ENCODE measurements at regions not wholly inside any gene's neighbourhood (a gene's known extent, or its start where the extent isn't known, plus 50 kb on each side); places are given as distances from the start of the nearest gene placed in this dataset.

DNA sequence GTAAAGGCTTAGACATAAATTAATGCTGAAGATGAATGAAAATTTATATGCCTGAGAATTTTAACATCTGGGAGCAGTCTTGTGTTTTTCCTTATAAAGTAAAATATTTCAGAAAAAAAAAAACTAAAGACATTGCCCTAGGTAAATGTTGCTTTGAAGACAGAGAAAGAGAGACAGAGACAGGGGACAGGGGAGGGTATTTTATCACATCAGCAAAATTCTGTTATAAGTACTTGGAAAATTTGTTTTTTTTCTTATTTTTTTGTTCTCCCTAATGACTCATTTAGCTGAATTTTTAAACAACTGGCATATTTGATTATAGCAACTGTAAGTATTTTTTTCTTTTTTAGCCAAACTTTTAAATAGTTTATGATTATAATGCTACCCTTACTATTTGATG is 1540.6 kb upstream of the GBE1 start:
- DNase-seq (ENCODE audit: low read depth): no peak

DNA sequence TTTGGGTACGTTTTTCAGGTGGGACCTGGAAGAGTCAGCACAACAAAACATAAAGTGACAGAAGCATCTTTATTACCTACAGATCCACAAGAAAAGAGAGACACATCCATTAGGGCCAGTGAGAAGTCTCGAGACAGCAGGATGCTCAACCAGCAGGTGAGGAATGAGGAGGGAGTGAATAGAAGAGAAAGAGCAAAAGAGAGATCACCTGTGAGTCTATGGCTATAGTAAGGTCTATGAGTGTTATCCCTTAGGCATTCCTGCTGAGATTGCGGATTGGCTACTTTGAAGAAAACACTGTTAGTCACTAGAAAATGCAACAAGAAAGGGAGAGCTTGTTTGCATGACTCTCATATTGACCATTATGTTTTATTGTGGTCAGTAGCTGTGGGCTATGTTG is 1556.2 kb upstream of the GBE1 start:
- DNase-seq (ENCODE audit: low read depth): no peak

DNA sequence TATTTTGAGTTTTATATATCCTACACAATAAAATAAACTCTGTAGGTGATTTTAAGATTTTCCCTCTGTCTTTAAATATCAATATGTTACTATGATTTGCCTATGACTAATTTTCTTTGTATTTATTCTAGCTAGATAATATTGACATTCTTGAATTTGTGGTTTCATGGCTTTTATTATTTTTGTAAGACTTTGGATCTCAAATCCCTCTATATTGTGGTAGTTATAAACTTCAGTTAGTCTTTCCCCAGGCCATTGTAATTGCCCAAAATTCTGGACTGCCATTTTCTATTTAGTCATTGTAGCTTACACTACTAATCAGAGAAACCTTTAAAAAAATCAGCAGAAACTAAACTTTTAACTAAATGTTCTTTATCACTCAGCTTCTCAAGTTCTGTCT is 1559.3 kb upstream of the GBE1 start:
- no peak for DNase-seq (ENCODE audit: low read depth)

DNA sequence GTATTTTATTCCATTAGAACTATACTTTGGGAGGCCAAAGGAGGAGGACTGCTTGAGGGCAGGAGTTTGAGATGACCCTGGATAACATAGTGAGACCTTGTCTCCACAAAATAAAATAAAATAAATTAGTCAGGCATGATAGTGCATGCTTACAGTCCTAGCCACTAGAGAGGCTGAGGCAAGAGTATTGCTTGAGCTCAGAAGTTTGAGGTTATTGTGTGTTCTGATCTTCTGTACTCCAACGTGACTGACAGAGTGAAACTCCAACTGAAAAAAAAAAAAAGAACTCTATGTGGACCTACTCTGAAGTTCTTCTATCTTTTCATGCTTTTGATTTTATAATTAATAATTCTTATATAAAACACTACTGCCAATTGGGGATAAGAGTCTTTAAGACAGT is 1560.0 kb upstream of the GBE1 start:
- DNase-seq (ENCODE audit: low read depth): no peak

DNA sequence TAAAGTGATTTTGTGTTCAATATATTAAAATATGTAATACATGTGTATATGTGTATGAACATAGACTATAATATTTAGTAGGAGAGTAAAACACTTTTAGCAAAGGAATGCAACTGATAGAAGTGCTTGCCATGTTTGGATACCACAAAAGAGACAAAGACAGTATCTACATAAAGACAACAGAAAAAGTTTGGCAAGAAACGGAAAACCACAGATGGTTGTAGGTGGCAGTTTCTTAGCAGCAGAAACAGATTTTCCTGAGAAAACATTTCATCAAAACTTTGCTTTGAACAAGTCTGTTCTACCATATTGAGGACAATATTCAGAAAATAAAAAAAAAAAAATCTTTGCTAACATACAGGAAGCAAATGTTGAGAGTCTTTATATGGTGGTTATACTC is 1560.4 kb upstream of the GBE1 start:
- no peak for DNase-seq (ENCODE audit: low read depth)

DNA sequence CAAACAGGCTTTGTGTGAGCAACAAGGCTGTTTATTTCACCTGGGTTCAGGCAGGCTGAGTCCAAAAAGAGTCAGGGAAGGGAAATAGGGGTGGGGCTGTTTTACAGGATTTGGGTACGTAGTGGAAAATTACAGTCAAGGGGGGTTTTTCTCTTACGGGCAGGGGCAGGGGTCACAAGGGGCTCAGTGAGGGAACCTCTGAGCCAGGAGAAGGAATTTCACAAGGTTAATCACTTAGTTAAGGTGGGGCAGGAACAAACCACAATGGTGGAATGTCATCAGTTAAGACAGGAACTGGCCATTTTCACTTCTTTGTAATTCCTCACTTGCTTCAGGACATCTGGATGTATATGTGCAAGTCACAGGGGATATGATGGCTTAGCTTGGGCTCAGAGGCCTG is 1592.8 kb upstream of the GBE1 start:
- no peak for DNase-seq (ENCODE audit: low read depth)

DNA sequence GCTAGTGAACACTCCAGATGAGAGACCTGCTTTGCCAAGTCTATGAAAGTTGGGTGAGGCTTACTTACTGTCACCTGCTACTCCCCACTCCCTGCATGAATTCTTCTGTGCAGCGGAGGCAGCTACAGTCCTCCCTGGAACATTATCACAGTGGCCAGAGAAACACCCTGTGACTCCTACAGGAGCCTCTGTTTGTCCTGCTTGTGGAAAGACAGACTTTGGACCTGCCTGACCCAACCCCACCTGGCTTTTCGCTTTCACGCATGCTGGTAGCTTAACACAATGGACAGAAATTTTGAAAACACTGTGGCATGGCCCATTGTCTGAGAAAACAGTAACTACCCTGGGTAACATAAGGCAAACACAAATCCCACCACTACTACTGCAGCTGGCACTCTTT is 1565.5 kb upstream of the CADM2 start:
- DNase-seq (ENCODE audit: low read depth): no peak

DNA sequence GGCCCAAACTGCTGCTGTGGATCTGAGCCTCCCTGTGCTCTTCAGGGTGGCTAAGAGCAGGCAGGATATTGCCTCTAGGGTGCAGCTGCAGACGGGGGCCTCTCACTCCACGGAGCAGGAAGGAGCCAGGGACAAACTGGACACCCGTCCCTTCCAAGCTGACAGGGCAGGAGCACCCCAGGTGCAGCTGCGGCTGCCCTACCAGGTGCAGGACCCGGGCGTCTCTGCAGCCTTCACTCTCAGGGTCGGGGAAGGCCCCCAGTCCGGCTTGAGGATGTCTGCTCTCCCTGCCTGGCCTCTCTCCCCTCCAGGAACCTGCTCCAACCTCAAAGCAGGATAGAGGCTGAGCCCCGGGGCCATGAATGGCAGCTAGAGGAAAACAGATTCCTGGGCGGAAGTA is 1554.9 kb upstream of the CADM2 start:
- no peak for DNase-seq (ENCODE audit: low read depth)

DNA sequence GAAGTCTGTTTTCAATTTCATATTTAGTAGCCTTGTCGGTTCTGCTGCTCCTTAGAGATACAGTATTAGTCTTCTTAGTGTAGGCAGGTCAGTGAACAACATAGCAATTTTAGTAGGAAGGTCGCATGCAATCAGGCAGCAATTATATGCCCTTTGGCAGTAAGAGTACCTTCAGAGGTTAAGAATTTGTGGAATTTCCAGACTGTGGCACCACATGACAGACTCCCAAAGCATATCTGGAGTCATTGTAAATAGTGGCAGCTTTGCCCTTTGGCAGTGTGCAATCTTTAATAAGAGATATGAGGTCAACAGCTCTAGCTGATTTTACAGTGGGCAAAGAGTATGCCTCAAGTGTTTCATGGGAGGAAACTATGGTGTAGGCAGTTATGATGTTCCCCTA is 1532.5 kb upstream of the CADM2 start:
- DNase-seq (ENCODE audit: low read depth): no peak

DNA sequence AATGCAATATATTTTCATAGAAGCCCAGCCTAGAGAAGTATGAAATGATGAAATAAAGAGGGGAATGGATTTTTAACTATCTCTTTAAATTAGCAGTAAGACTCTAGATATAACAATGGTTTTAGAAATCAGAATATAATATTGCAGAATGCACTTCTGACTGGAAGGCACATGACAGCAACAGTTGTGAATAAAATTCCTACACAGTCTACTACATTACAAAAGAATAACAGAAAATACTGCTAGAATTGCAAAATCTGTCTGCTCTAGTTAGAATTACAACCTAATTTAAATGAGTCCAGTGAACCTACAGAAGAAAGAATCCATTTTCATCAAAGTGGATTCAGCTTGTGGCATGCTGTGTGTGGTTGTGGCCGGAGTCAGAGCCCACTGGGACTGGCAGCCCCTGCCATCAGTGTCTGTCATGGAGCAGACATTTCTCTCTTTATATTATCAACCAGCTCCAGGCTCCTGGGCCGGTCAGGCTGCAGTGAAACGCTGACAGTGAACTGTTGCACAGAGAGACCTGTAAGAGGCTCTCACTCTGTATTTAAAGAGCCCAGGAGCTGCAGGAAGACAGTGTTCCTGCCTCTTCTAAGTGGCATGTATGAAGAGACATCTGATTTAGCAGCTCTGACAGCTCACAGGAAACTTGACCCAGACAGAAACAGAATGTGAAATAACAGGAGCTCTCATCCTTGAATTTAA is 1523.8 kb upstream of the CADM2 start:
- DNase-seq (ENCODE audit: low read depth): no peak

DNA sequence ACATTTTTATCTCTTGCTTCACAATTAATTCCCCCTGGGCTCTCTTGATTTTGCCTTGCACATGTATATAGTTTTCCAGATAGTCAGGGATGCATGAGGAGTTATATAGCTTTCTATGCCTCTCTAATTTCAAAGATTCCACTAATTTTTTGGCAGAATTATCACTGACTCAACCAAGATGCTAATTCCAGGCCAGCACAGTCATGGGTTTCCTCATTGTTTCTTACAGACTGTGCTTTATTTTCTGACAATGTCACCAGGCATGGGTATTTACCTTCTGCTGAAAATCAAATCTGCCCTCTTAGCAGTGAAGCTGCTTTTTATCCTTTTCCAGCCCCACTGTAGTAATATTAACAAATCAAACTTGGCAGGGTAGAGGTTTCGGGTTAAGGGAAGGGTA is 1520.6 kb upstream of the CADM2 start:
- no peak for DNase-seq (ENCODE audit: low read depth)

DNA sequence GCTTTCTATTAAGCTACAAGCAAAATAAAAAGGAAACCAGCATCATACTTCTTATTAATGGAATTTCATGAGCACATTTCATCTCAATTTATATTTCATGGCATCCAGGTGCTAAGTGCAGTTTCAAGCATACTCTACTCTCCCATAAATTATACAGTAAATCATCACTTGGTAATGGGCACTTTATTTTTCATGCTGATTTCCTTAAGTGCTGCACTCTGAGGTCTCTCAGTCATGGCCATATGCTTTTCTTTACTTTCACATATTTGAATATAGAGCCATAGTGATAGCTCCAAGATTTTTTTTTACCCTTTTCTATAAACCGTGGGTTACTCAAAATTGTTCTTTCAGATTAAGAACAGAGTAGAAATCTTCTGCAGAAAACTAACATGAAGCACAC is 1505.7 kb upstream of the CADM2 start:
- no peak for DNase-seq (ENCODE audit: low read depth)

DNA sequence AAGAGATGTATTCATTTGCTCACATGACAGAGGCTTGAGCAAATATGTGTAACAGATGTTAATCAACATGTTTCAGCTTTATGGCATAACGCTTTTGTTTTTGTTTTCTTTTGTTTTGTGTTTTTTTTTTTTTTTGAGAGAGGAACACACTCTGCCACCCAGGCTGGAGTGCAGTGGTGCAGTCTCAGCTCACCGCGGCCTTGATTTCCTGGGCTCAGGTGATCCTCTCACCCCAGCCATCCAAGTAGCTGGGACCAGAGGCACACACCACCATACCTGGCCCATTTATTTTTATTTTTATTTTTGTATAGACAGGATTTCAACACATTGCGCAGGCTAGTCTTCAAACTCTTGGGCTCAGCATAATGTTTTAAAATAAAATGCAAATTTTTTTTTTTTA is 1504.4 kb upstream of the CADM2 start:
- no peak for DNase-seq (ENCODE audit: low read depth)

DNA sequence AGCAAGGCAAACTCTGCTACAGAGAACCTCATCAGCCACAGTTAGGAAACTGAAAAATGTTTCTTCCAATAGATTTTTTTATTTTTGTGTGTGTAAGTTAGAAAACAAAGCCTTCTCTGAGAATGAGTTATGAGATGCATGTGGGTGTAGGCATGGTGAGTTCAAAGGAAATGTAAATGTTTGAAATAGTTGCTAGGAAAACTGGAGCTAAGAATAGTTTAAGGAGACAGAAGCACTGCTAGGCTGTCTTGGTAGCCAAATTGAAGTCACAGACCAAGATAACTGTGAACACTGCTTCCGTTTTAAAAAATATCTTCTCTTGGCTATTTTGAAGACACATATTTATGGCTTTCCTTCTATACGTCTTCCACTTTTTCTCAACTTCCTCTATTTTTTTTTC is 1501.2 kb upstream of the CADM2 start:
- no peak for DNase-seq (ENCODE audit: low read depth)

DNA sequence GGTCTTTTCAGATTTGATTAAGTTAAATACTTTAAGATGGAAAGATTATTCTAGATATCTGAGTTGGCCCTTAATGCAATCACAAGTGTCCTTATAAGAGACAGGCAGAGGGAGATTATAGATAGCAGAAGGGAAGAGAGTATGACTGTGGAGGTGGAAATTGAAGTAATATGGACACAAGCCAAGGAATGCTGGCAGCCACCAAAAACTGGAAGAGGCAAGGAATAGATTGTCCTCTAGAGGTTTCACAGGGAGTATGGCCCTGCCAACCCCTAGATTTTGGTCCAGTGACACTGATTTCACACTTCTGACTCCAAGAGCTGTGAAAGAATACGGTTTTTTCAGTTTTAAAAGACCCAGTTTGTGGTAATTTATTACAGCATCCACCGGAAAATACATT is 1498.7 kb upstream of the CADM2 start:
- no peak for DNase-seq (ENCODE audit: low read depth)

DNA sequence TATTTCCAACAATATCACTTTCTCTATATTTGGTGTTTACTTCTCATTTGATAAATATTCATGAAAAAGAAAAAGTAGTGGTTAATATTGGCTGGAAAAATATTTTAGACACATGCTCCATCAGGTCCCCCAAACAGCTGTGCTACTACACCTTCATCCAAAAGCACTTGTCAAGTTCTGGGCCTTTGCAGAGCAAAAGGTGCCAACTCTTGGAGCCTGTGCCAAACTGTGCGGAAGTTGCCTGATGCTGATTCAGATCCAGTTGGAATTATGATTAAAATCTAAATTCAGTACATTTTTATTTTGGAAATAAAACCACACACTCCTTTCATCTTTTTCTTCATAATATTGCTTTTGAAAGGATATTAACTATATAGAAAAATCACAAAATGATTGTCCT is 1497.4 kb upstream of the CADM2 start:
- DNase-seq (ENCODE audit: low read depth): no peak

DNA sequence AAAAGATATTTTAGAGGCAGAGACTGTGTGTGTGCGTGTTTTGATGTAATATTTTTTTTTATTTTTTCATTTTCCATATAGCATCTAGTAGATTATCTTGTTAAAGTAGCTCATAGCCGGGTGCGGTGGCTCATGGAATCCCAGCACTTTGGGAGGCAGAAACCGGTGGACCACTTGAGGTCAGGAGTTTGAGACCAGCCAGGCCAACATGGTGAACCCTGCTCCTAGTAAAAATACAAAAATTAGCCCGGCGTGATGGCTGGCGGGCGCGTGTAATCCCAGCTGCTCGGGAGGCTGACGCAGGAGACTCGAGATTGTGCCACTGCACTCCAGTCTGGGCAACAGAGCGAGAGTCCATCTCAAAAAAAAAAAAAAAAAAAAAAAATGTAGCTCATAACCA is 1481.2 kb upstream of the CADM2 start:
- DNase-seq (ENCODE audit: low read depth): no peak

DNA sequence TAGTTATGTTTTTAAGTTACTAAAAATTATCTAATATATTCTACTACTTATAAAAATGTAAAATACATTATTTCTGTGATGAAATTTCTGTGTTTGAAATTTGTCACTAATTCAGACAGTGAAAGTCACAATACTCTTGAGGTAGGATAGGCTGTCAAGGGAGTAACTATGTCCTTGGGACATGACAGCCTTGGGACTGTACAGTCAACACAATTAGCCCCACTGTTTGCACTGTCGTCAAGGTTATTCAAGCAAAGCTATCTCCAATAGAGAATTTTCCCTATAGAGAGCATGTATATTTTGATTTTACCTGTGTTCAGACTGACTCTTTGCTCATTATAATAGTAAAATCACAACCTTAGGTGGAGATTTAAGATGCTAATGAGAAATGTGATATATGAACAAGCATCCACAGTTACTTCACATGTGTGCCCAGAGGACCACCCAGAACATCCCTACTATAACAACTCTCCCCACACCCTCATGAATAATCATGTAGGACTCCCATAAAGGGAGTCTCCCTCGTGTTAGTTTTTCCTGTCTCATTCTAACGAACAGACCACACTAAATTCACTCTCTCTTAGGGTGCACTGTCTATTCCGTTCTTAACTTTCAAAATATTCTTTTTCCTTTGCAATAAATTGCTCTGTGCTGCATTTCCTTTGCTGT is 1476.3 kb upstream of the CADM2 start:
- DNase-seq (ENCODE audit: low read depth): no peak

DNA sequence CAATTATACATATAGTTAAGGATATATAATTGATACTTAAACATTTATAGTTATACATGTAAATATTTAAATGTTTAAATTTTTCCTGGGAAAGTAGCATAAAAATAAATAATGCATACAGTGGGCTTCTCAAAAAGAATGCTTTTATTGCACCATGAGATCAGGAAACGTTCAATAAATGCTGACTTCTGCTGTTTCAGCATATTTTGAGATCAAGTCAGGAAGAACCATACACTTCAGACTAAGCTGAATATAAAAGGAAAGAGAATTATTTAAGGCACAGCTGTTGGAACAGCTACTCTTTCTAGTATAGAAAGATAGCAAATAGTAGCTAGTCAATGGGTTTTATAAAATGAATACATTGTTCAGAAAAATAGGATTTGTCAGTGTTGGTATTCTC is 1462.3 kb upstream of the CADM2 start:
- no peak for DNase-seq (ENCODE audit: low read depth)

DNA sequence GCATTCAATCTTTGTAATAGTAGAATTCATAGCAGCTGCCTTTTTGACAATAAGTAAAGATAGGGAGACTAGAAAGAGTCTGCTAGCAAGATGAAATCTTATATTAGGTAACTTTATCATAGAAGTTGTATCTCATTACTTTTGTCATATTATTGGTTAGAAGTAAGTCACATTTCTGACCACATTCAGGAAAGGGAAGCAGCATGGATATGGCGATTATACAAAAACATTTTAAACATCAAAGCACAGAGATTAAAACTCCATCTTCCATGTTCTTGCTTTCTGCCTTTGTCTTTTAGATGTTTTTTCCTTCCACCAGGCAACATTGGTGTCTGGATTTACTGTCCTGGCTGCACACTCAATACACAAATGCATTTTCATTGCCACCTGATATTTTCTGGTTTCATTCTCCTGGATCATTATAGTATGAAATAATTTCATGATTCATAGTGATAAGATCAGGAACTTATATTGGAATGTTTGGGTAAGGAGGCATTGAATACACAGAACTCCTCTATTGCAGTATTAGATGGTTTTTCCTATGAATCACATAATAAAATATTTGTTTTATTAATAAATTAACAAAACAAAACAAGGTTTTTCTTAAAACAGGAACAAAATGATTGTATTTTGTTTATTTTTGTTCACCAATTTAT is 1460.3 kb upstream of the CADM2 start:
- peak; percentile 2 for DNase-seq (ENCODE audit: low read depth)

DNA sequence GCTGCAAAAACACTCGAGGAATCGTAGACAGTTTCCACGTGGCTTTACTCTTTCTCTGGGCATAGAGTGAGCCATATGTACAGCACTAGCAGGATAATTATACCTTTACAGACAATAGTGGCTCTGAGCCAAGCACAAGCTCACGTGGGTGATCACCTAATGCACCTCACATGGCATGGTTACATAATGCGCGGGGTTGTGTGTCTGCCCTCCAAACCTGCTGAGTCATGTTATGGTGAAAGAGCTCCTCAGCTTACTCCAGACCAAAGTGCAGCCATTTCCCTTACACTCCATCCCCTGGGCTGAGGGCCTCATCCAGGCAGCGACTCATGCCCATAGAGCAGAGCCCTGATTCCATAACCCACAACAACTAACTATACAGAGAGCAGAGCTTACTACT is 1458.4 kb upstream of the CADM2 start:
- DNase-seq (ENCODE audit: low read depth): no peak

DNA sequence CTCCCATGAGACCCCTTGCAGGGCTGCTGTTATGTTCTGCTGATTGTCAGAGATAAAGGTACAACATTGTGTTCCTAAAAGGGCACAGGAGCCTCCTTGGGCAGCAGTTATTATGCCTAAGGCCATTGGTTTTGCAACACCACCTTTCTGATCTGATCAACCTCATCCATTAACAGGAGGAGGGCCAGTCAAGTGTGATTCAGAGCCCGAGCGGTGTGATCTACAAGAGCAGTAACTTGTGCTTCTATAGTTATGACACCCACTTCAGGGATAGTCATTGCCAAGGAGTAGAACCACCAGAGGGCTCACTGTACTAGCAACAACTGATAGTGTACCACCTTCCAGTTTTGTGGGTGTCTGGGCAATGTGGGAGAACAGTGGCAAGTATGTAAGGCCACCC is 1457.9 kb upstream of the CADM2 start:
- no peak for DNase-seq (ENCODE audit: low read depth)

DNA sequence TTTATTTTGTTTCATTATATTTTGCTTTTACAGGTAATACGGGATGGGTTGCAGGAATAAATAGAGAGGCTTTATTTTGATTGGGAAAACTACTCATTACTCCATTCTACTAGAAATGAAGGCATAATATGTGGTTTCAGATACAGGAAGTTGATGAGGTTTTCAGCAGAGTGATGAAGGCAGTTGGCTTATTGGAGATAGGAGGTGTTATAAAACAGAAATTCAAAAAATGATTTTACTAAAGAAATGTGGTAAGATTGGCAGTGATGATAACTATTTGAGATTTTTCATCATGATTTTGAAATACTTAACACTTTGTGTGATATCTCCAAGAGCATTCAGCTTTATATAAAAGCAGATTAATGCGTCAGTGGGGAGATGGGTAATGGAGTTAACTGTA is 1445.7 kb upstream of the CADM2 start:
- DNase-seq (ENCODE audit: low read depth): no peak

DNA sequence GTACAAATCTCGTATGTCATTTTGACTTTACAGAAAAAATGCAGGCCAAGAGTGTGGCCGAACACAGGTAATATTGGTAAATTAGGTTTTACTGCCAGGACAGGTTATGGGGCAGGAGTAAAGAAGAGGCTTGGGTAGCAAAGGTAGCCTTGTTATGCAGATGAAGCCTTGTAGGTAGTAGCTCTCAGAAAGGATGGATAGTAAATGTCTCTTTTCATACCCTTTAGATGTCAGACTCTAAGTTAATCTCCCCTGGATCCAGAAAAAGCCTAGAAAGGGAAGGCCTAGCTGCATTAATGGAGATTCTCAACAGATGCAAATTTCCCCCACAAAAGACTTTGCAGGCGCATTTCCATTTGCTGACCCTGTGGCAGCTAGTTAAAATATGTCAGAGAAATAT is 1445.1 kb upstream of the CADM2 start:
- DNase-seq (ENCODE audit: low read depth): no peak
